ENCODE measurements at regions not wholly inside any gene's neighbourhood (a gene's known extent, or its start where the extent isn't known, plus 50 kb on each side); places are given as distances from the start of the nearest gene placed in this dataset.

DNA sequence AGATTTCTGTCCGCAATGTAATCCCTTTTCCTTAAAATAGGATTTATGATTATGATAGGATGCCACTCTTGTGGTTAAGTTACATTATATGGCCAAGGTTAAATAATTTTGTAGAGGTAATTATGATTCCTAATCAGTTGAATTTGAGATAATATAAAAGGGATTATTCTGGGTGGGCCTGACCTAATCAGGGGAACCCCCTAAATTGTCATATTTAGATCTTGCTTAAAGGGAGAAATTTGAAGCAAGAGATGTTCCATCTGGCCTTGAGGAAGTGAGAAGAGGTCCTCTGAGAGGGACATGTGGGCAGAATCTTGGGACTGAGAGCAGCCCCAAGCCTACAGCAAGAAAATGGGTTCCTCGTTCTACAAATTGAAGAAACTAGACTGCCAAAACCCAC, 1550.1 kb upstream of the TENM4 start:
- peaks cover 1% of the 10 kb centered on the region for H3K4me1 ChIP-seq (ENCODE audit: insufficient read depth)
- 88 to 98% (median 97%) methylated on average over 2 of the region's 2 CpGs for WGBS, 3 donors
- H3K27ac ChIP-seq = no peak overlapping the region
- no peak for DNase-seq
- no peaks in the 10 kb centered on the region for H3K36me3 ChIP-seq
- no peak for TF ChIP-seq EP300 (IDR thresholded peaks at IDR 0.05)
- no peak for TF ChIP-seq POLR2A (IDR thresholded peaks at IDR 0.05)
- TF ChIP-seq CTCF (IDR thresholded peaks at IDR 0.05) = no peak
- H3K9me3 ChIP-seq = no peaks in the 10 kb centered on the region
- no peaks in the 10 kb centered on the region for H3K27me3 ChIP-seq
- intact Hi-C loops (cut with DNase I) = no loop called here
- H3K4me3 ChIP-seq = no peak overlapping the region

DNA sequence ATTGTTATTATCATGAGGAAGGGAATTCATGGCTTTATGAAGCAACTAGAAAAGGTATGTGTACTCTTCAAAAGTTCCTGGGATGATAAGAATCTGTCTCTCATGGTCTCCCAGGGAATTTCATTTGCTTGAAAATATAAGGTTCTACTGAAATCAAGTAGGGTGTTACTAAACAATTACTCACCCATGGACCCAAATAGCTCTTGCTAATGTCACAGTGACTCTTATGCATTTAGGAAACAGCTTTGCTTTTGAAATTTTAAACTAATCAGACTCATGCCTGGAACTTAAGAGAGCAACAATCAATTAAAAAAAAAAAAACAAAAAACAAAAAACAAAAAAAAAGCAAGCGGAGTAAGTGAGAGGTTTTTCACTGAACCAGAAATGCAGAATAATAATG, 1546.3 kb upstream of the TENM4 start:
- Histone ChIP-seq H3K27me3 (no peaks in the 10 kb centered on the region), H3K27ac (no peak overlapping the region), H3K4me1 (ENCODE audit: insufficient read depth) (peaks cover 1% of the 10 kb centered on the region), H3K4me3 (no peak overlapping the region), H3K9me3 (no peaks in the 10 kb centered on the region), H3K36me3 (no peaks in the 10 kb centered on the region)
- intact Hi-C loops (cut with DNase I) = no loop called here
- no peak for DNase-seq
- TF ChIP-seq CTCF (IDR thresholded peaks at IDR 0.05) (no peak), POLR2A (IDR thresholded peaks at IDR 0.05) (no peak), EP300 (IDR thresholded peaks at IDR 0.05) (no peak)
- 85 to 95% (median 87%) methylated on average over 1 of the region's 1 CpG for WGBS, 3 donors

GRCh38 chr11:80986421-80987074, 1545.7 kb upstream of the TENM4 start:
- TF ChIP-seq EP300 (IDR thresholded peaks at IDR 0.05) (no peak), POLR2A (IDR thresholded peaks at IDR 0.05) (no peak), CTCF (IDR thresholded peaks at IDR 0.05) (no peak)
- no peak overlapping the region for H3K4me3 ChIP-seq
- 89 to 97% (median 97%) methylated on average over 1 of the region's 1 CpG for WGBS, 3 donors
- intact Hi-C loops (cut with DNase I) = no loop called here
- no peak for DNase-seq
- peaks cover 1% of the 10 kb centered on the region for H3K4me1 ChIP-seq (ENCODE audit: insufficient read depth)
- H3K27me3 ChIP-seq = no peaks in the 10 kb centered on the region
- H3K9me3 ChIP-seq = no peaks in the 10 kb centered on the region
- H3K36me3 ChIP-seq = no peaks in the 10 kb centered on the region
- H3K27ac ChIP-seq = no peak overlapping the region

- Histone ChIP-seq H3K27me3 (no peaks in the 10 kb centered on the region), H3K9me3 (no peaks in the 10 kb centered on the region), H3K4me1 (ENCODE audit: insufficient read depth) (no peaks in the 10 kb centered on the region), H3K36me3 (no peaks in the 10 kb centered on the region), H3K27ac (no peak overlapping the region), H3K4me3 (no peak overlapping the region)
- DNase-seq = no peak
- TF ChIP-seq EP300 (IDR thresholded peaks at IDR 0.05) = no peak
- TF ChIP-seq CTCF (IDR thresholded peaks at IDR 0.05) = no peak
- TF ChIP-seq POLR2A (IDR thresholded peaks at IDR 0.05) = no peak
- intact Hi-C loops (cut with DNase I) = no loop called here
Observed at GRCh38 chr11:80980227-80980626, 1539.4 kb upstream of the TENM4 start.
